ENCODE measurements at regions not wholly inside any gene's neighbourhood (a gene's known extent, or its start where the extent isn't known, plus 50 kb on each side); places are given as distances from the start of the nearest gene placed in this dataset.

GRCh38 chr10:112039823-112040222 is 143.7 kb downstream of the GPAM start:
- no peaks in the 10 kb centered on the region for H3K27me3 ChIP-seq
- WGBS, result 77% methylated on average over 3 of the region's 3 CpGs
- H3K4me1 ChIP-seq, result no peaks in the 10 kb centered on the region
- H3K4me3 ChIP-seq, result no peak overlapping the region
- H3K36me3 ChIP-seq, result no peaks in the 10 kb centered on the region
- H3K27ac ChIP-seq, result no peak overlapping the region
- TF ChIP-seq POLR2AphosphoS5 (IDR thresholded peaks at IDR 0.05) (no peak), POLR2A (IDR thresholded peaks at IDR 0.05) (no peak), EP300 (IDR thresholded peaks at IDR 0.05) (no peak)
- TF ChIP-seq, protein P1, sequence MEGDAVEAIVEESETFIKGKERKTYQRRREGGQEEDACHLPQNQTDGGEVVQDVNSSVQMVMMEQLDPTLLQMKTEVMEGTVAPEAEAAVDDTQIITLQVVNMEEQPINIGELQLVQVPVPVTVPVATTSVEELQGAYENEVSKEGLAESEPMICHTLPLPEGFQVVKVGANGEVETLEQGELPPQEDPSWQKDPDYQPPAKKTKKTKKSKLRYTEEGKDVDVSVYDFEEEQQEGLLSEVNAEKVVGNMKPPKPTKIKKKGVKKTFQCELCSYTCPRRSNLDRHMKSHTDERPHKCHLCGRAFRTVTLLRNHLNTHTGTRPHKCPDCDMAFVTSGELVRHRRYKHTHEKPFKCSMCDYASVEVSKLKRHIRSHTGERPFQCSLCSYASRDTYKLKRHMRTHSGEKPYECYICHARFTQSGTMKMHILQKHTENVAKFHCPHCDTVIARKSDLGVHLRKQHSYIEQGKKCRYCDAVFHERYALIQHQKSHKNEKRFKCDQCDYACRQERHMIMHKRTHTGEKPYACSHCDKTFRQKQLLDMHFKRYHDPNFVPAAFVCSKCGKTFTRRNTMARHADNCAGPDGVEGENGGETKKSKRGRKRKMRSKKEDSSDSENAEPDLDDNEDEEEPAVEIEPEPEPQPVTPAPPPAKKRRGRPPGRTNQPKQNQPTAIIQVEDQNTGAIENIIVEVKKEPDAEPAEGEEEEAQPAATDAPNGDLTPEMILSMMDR (IDR thresholded peaks at IDR 0.05), result no peak
- DNase-seq (ENCODE audit: low spot score in 2 of 2), result no peak
- no peaks in the 10 kb centered on the region for H3K9me3 ChIP-seq

DNA sequence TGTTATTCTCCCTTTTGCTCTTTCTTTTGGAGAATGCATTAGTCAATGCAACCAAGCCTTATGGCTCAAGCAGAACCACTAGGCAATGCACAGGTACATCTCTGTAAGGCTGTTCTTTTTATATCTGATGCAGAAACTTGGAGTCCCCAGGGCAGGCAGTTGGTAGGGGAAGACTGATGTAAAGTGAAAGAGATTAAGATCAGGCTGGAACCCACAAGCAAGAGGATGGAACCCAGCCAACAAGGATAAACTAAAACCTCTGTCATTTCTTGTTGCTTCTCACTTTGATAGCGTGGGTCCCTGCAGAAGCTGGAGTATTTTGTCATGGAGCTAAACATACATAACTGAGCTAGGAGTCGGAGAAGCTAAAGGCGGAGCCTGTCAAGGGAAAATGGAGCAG is 142.9 kb downstream of the GPAM start:
- no peak overlapping the region for H3K4me3 ChIP-seq
- WGBS, result 75% methylated on average over 3 of the region's 3 CpGs
- no peaks in the 10 kb centered on the region for H3K27me3 ChIP-seq
- H3K4me1 ChIP-seq, result no peaks in the 10 kb centered on the region
- no peak overlapping the region for H3K27ac ChIP-seq
- no peaks in the 10 kb centered on the region for H3K9me3 ChIP-seq
- TF ChIP-seq POLR2AphosphoS5 (IDR thresholded peaks at IDR 0.05) (no peak), EP300 (IDR thresholded peaks at IDR 0.05) (no peak), POLR2A (IDR thresholded peaks at IDR 0.05) (no peak)
- TF ChIP-seq, protein P1 (IDR thresholded peaks at IDR 0.05), result no peak
- no peak for DNase-seq (ENCODE audit: low spot score in 2 of 2)
- H3K36me3 ChIP-seq, result no peaks in the 10 kb centered on the region

- Histone ChIP-seq H3K27ac (no peak overlapping the region), H3K4me3 (no peak overlapping the region), H3K4me1 (no peaks in the 10 kb centered on the region), H3K27me3 (no peaks in the 10 kb centered on the region), H3K36me3 (no peaks in the 10 kb centered on the region), H3K9me3 (no peaks in the 10 kb centered on the region)
- TF ChIP-seq POLR2AphosphoS5 (IDR thresholded peaks at IDR 0.05), result no peak
- TF ChIP-seq EP300 (IDR thresholded peaks at IDR 0.05), result no peak
- TF ChIP-seq, protein P1 (IDR thresholded peaks at IDR 0.05), result no peak
- no peak for TF ChIP-seq POLR2A (IDR thresholded peaks at IDR 0.05)
- DNase-seq (ENCODE audit: low spot score in 2 of 2), result no peak
- WGBS, result 59% methylated on average over 3 of the region's 3 CpGs
These were observed 137.6 kb downstream of the GPAM start for GRCh38 chr10:112045938-112046337.

DNA sequence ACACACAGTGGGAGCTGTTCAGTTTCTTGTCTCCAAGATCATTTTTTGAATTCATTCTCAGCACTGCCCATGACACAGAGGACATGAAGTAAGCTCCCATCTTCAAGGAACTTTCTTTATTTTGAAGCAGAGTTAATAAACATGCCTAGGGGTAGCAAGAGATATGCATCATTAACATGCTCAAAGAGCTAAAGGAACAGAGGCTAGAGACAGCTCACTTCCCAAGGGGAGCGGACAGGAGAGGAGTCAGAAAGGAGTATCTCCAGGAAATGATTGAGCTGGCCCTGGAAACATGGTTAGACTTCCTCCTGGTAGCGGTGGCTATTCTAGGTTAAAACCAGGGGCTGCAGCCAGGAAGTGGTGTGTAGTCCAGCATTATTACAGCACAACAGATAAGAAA is 135.9 kb downstream of the GPAM start:
- TF ChIP-seq POLR2A (IDR thresholded peaks at IDR 0.05) (no peak), POLR2AphosphoS5 (IDR thresholded peaks at IDR 0.05) (no peak), EP300 (IDR thresholded peaks at IDR 0.05) (no peak)
- TF ChIP-seq, protein P1 (IDR thresholded peaks at IDR 0.05), result no peak
- H3K27ac ChIP-seq, result no peak overlapping the region
- no peak for DNase-seq (ENCODE audit: low spot score in 2 of 2)
- WGBS, result 83% methylated on average over 1 of the region's 2 CpGs
- no peaks in the 10 kb centered on the region for H3K27me3 ChIP-seq
- H3K4me1 ChIP-seq, result no peaks in the 10 kb centered on the region
- no peaks in the 10 kb centered on the region for H3K36me3 ChIP-seq
- H3K4me3 ChIP-seq, result no peak overlapping the region
- H3K9me3 ChIP-seq, result no peaks in the 10 kb centered on the region

DNA sequence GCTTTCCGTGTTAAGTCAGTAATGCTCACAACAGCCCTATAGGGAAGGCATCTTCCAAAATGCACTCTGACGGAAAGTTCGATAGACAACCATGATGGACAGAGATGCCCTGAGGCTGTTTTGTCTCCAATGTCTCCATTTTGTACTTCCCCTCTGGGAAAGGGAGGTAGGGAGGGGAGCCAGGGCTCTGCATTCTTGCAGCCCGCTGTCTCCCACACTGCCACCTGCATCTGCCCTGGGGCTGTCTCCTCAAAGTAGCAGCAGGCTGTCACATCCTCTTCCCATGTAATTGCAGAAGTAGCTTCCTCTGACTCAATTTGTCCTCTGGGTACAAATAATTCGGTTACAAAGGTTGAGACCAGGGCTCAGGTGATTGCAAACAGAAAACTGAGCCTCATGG is 131.4 kb downstream of the GPAM start:
- no peak overlapping the region for H3K27ac ChIP-seq
- TF ChIP-seq, protein P1 (IDR thresholded peaks at IDR 0.05), result no peak
- TF ChIP-seq POLR2A (IDR thresholded peaks at IDR 0.05), result no peak
- no peaks in the 10 kb centered on the region for H3K27me3 ChIP-seq
- H3K9me3 ChIP-seq, result no peaks in the 10 kb centered on the region
- no peak for DNase-seq (ENCODE audit: low spot score in 2 of 2)
- H3K4me1 ChIP-seq, result no peaks in the 10 kb centered on the region
- WGBS, result 70% methylated on average over 5 of the region's 5 CpGs
- H3K4me3 ChIP-seq, result no peak overlapping the region
- no peaks in the 10 kb centered on the region for H3K36me3 ChIP-seq
